ENCODE measurements at regions not wholly inside any gene's neighbourhood (a gene's known extent, or its start where the extent isn't known, plus 50 kb on each side); places are given as distances from the start of the nearest gene placed in this dataset.

DNA sequence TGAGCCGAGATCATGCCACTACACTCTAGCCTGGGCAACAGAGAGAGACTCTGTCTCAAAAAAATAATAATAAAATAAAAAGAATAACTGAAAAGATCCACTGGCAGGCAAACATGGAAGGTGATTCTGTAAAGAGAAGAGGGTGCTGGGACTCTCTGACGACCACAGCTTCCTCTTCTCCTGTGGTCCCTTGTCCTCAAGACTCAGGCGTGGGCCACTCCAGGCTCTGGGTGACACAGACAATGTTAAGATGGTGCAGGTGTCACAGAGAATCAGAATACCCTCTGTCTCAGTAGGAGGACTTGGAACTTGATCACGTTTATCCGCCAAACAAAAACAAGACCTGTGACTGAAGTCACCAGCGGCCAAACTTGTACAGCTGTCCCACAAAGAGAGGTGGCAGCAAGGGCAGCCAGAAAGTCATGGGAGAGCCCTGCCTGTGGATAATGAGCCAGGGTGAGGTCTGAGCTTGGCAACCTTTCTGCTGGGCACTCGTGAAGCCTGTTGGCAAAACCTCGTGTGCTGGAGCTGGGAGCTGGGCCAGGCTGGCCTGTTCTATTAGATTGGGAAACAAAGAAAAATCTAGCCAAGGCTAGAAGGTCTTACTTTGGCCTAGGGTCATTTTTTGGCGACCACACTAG is 76.4 kb upstream of the ITGA6 start:
- TF ChIP-seq CTCF (IDR thresholded peaks at IDR 0.05; ENCODE audit: low read depth, low read length, missing control alignments), result no peak
- no peak overlapping the region for H3K4me3 ChIP-seq (replicated peaks; ENCODE audit: low read depth, low read length)
- DNase-seq (ENCODE audit: extremely low read depth, low read depth), result no peak

DNA sequence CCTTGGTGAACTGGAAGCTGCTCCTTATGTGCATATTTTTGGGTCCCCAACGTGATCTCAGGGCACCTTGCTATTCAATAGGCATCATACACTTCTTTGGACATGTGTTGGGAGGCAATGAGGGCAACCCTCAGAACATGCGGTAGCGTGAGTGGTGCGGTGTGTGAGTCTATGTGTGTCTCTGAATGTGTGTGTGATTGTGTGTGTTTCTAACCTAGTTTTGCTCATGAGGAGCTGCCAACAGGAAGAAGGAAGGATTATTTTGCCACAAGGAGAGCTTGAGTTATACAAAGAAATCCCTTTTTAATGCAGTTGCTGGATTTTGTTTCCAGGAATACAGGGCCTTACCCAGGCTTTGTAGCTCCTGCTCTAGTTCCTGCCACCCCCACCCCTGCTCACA is 75.8 kb upstream of the ITGA6 start:
- no peak overlapping the region for H3K4me3 ChIP-seq (replicated peaks; ENCODE audit: low read depth, low read length)
- TF ChIP-seq CTCF (IDR thresholded peaks at IDR 0.05; ENCODE audit: low read depth, low read length, missing control alignments), result no peak
- no peak for DNase-seq (ENCODE audit: extremely low read depth, low read depth)

GRCh38 chr2:172354347-172354746 is 73.0 kb upstream of the ITGA6 start:
- no peak for TF ChIP-seq CTCF (IDR thresholded peaks at IDR 0.05; ENCODE audit: low read depth, low read length, missing control alignments)

DNA sequence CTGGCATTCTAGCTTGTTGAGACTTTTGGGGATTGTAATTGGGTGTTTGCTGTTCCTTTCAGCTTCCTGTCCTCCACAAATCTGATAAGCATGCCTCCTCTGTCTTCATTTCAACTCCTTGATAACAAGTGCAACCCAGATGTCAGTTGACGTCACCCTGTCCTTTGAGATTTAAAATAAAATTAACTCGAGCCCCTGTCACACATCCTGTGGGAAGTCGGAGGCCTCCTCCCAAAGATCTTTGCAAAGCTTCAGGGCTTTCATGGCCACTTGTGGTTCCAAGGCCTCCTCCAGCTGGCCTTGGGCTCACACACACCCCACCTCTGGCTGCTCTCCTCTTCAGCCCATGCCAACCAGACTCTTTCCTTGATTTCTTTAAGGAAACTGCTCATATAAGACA is 69.9 kb upstream of the ITGA6 start:
- no peak for DNase-seq (ENCODE audit: extremely low read depth, low read depth)
- H3K4me3 ChIP-seq (replicated peaks; ENCODE audit: low read depth, low read length), result no peak overlapping the region
- no peak for TF ChIP-seq CTCF (IDR thresholded peaks at IDR 0.05; ENCODE audit: low read depth, low read length, missing control alignments)

More at GRCh38 chr2:172354347-172354746, 73.0 kb upstream of the ITGA6 start:
- H3K4me3 ChIP-seq (replicated peaks; ENCODE audit: low read depth, low read length), result no peak overlapping the region
- no peak for DNase-seq (ENCODE audit: extremely low read depth, low read depth)

- TF ChIP-seq CTCF (IDR thresholded peaks at IDR 0.05; ENCODE audit: low read depth, low read length, missing control alignments), result no peak
- no peak overlapping the region for H3K4me3 ChIP-seq (replicated peaks; ENCODE audit: low read depth, low read length)
- no peak for DNase-seq (ENCODE audit: extremely low read depth, low read depth)
These were observed 68.5 kb upstream of the ITGA6 start for GRCh38 chr2:172358691-172359556.

DNA sequence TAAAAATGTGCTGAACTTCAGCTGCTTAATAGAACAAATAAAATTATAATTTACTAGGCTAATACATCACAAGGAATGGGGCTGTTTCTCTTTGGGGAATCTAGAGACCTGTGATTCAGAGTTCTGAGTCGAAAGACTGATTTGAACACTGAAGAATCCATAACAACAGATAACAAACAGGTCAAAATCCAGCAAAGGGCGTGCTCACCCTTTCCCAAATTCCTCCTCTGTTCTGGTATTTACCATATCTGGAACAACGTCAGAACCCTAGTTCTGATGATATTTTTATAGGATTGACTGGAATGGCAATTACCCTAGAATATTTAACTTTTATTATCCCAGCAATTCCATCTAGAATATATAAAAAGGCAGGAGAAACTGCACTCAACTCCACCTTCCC is 66.0 kb upstream of the ITGA6 start:
- DNase-seq (ENCODE audit: extremely low read depth, low read depth), result no peak
- no peak for TF ChIP-seq CTCF (IDR thresholded peaks at IDR 0.05; ENCODE audit: low read depth, low read length, missing control alignments)
- no peak overlapping the region for H3K4me3 ChIP-seq (replicated peaks; ENCODE audit: low read depth, low read length)

Measured in HFF-Myc (cell line).